Ovary (tissue), 3 donors: ENCODE measurements at regions not wholly inside any gene's neighbourhood (a gene's known extent, or its start where the extent isn't known, plus 50 kb on each side); places are given as distances from the start of the nearest gene placed in this dataset.

Experiments used
- CTCF ChIP-seq, 3 donors: fragments of 450-650 bp in 2 of 3; fragments of 200-600 bp in 1 of 3; IDR thresholded peaks; one replicate each; pipeline versions ENCODE4 v1.5.1 to v1.8.0; 2016 to 2022; ENCODE audit warnings: antibody characterized with exemption in 3 of 3, mild to moderate bottlenecking in 1 of 3
- POLR2A ChIP-seq: fragments of 450-650 bp; IDR thresholded peaks from one replicate; pipeline ENCODE4 v1.6.1; 2017; ENCODE audit warnings: antibody characterized with exemption, mild to moderate bottlenecking, moderate library complexity
- donor health status: DM: no; HTN: no; CAD: no.

DNA sequence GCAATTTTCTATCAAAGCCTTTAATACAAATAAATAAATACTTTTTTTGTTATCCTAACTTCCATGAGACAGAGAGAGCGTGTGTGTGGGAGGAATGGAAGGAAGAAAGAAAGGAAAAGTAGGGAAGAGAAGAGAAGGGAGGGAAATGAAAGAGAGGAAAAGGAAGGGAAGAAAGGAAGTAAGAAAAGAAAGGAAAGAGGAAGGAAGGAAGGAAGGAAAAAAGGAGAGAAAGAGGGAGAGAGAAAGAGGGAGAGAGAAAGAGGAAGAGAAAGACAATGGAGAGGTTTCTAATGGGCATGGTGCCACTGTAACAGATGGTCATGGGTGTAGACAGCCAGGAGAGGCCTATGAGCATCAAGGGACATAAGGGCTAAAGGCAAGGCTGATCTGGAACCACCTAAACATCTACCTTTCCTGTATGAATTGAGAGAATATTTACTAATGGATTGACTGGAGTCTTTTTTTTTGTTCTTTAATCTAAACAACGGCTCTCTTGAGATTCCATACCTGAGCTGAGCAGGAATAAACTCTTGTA lies 234.9 kb downstream of the PTPRC start:
- TF ChIP-seq CTCF (IDR thresholded peaks at IDR 0.05) (no peak), POLR2A (no peak)
